Right lobe of liver (tissue), 4 donors: ENCODE measurements at regions not wholly inside any gene's neighbourhood (a gene's known extent, or its start where the extent isn't known, plus 50 kb on each side); places are given as distances from the start of the nearest gene placed in this dataset.

Experiments used
- POLR2A ChIP-seq: fragments of 450-650 bp; IDR thresholded peaks from one replicate; pipeline ENCODE4 v1.6.1; 2017; ENCODE audit warnings: antibody characterized with exemption, mild to moderate bottlenecking
- TF ChIP-seq, protein P1 (sequence below), 4 donors: fragments of 200-600 bp in 3 of 4; fragments of 450-650 bp in 1 of 4; IDR thresholded peaks; one replicate each; pipeline versions ENCODE4 v1.5.1 to v1.8.0; 2016 to 2022; ENCODE audit warnings: antibody characterized with exemption in 4 of 4, mild to moderate bottlenecking in 2 of 4
- donor health status: DM: no; HTN: no; CAD: no.
- donor health status: DM: no; HTN: no; CAD: no.
- donor health status: DM: no; HTN: yes; CAD: no.

DNA sequence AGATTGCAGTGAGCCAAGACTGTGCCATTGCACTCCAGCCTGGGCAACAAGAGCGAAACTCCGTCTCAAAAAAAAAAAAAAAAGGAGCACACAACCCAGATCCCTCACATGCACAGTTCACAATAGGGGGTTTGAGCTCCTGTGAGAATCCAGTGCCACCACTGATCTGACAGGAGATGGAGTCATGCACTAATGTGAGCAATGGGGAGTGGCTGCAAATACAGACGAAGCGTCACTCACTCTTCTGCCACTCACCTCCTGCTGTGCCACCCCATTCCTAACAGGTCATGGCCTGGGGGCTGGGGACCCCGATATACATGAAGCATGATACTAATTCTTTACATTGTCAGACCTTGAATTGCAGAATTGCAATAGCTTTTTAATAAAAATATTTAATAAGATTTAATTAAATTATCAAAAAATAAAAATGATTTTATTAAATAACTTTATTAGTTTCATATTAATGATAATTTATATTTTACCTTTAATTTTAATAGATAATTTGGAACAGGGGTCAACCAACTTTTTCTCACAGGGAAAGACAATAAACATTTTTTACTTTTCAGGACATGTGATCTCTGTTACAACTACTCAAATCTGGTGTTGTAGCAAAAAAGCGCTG lies 171.4 kb downstream of the COPRS start:
- TF ChIP-seq, protein P1, sequence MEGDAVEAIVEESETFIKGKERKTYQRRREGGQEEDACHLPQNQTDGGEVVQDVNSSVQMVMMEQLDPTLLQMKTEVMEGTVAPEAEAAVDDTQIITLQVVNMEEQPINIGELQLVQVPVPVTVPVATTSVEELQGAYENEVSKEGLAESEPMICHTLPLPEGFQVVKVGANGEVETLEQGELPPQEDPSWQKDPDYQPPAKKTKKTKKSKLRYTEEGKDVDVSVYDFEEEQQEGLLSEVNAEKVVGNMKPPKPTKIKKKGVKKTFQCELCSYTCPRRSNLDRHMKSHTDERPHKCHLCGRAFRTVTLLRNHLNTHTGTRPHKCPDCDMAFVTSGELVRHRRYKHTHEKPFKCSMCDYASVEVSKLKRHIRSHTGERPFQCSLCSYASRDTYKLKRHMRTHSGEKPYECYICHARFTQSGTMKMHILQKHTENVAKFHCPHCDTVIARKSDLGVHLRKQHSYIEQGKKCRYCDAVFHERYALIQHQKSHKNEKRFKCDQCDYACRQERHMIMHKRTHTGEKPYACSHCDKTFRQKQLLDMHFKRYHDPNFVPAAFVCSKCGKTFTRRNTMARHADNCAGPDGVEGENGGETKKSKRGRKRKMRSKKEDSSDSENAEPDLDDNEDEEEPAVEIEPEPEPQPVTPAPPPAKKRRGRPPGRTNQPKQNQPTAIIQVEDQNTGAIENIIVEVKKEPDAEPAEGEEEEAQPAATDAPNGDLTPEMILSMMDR (IDR thresholded peaks at IDR 0.05), result no peak
- no peak for TF ChIP-seq POLR2A
